ENCODE measurements at regions not wholly inside any gene's neighbourhood (a gene's known extent, or its start where the extent isn't known, plus 50 kb on each side); places are given as distances from the start of the nearest gene placed in this dataset.

DNA sequence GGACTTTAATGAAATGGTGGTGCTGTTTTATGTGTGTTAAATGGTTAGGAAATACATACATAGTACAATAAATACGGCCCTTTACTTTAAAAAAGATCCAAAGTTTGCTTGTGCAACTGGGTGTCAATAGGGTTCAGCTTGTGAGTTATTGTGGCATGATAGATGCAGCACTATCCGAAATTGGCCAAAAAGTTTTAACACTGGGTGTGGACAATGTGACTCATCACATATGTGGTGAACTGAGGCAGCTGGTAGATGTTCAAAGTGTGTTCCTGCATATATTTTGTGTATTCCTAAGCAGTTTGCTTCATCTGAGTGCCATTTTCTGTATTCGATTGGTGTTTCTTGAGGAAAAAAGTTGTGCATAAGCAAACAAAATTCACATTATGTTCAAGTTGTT, 473.1 kb downstream of the KIF20B start:
- DNase-seq (ENCODE audit: low read depth, low spot score), result no peak
- WGBS (ENCODE audit: insufficient coverage, insufficient read length), result no CpG with 5 or more reads among the region's 3 CpGs
- no peaks in the 10 kb centered on the region for H3K9me3 ChIP-seq (ENCODE audit: control insufficient read depth, insufficient read depth, low read length)
- H3K27me3 ChIP-seq (ENCODE audit: control insufficient read depth, insufficient read depth, low read length), result no peaks in the 10 kb centered on the region
- H3K4me3 ChIP-seq (ENCODE audit: low read length), result no peak overlapping the region
- H3K36me3 ChIP-seq (ENCODE audit: control insufficient read depth, insufficient read depth, low read length), result no peaks in the 10 kb centered on the region
- H3K27ac ChIP-seq (ENCODE audit: low read length), result no peak overlapping the region
- no peaks in the 10 kb centered on the region for H3K4me1 ChIP-seq (ENCODE audit: control insufficient read depth, insufficient read depth, low read length)

DNA sequence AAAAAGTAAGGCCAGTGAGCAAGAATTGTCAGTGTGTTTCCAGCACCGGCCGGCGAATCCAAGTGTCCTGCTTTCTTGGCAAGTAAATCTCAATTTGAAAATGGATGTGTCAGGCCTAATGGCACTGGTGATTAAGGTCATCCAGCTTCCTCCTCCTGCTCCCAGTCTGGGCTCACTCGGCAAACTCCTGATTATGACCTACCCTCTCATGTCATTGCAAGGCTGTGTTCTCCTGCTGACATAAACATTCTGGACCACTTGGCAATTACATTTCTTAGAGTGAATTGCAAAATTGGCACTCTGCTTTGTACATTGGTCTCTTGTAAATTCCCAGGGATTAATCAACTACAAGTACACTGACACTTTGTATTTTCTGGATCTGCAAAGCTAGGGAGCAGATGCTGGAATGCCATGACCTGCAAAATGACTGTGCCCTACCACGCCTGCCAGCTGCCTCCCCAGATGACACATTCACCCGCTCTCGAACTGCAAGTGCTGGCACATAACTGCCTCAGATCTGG, 473.8 kb downstream of the KIF20B start:
- WGBS (ENCODE audit: insufficient coverage, insufficient read length), result no CpG with 5 or more reads among the region's 7 CpGs

DNA sequence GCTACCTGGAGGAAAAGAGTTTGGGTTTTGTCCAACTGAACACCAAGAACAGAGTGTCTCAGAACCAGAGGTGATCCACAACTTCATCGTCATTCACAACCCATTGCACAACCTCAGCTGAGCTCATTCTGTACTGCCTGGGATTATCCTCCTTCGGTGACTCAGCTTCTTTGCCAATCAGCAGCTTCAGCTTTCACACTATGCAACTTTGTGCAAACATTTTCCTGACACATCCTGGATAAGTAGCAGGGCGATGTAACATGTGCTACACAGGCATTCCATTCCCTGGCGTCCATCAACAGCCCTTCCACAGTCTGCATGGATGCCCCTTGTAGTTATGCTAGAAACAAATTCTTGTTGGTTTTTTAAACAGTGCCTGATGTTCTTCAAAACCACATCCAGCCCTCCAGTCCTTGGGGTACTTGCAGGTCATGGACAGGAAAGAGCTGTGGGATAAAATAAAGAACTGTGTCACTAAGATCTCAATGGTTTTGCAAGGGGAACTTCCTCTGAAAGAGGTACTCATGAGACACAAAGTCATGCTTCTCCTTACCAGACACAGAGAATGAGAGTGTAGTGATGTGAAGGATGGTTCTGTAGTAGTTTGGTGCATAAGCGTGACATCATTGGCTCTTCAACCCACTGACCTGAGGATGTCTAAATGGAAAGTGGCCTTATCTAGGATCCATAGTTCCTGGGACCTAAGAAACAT, 478.5 kb downstream of the KIF20B start:
- Histone ChIP-seq H3K4me1 (ENCODE audit: control insufficient read depth, insufficient read depth, low read length) (no peaks in the 10 kb centered on the region), H3K27ac (ENCODE audit: low read length) (no peak overlapping the region), H3K9me3 (ENCODE audit: control insufficient read depth, insufficient read depth, low read length) (no peaks in the 10 kb centered on the region), H3K4me3 (ENCODE audit: low read length) (no peak overlapping the region), H3K27me3 (ENCODE audit: control insufficient read depth, insufficient read depth, low read length) (no peaks in the 10 kb centered on the region), H3K36me3 (ENCODE audit: control insufficient read depth, insufficient read depth, low read length) (no peaks in the 10 kb centered on the region)
- WGBS (ENCODE audit: insufficient coverage, insufficient read length), result no CpG with 5 or more reads among the region's 5 CpGs
- DNase-seq (ENCODE audit: low read depth, low spot score), result no peak

More for the DNA sequence above, 473.8 kb downstream of the KIF20B start:
- Histone ChIP-seq H3K27me3 (ENCODE audit: control insufficient read depth, insufficient read depth, low read length) (no peaks in the 10 kb centered on the region), H3K4me1 (ENCODE audit: control insufficient read depth, insufficient read depth, low read length) (no peaks in the 10 kb centered on the region), H3K4me3 (ENCODE audit: low read length) (no peak overlapping the region), H3K9me3 (ENCODE audit: control insufficient read depth, insufficient read depth, low read length) (no peaks in the 10 kb centered on the region), H3K36me3 (ENCODE audit: control insufficient read depth, insufficient read depth, low read length) (no peaks in the 10 kb centered on the region), H3K27ac (ENCODE audit: low read length) (no peak overlapping the region)
- no peak for DNase-seq (ENCODE audit: low read depth, low spot score)

DNA sequence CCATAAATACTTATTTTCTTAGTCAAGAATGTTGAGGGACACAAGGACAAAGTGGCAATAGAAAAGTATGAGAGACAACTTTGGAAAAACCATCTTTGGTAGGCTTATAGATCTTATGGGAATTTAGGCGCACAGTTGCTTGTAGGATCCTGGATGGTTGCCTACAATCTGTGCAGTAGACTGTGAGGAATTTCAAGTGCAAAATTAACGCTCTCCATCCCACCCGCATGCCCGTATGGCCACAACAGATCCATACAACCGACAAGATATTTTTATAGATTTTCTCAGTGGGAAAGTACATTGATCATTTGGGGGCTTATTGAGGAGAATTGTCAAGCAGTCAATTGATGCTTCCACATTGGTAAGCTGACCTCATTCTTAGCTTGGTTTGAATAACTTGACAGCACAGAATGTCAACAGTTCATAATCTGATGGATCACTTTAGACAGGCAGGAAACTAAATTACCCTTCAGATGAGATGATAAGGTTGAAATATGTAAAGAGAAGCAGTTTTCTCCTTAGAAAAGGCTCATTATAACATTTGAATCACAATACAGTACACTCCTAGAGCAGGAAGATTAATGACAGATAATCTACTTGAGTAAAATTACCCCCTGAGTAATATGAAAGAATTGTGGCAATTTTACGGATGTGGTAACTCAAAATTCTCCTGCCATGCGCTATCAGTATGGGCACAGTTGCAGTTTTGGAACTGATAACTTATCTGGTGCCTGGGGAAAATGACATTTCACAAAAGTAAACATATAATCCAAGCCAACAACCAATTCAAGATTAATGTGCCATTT, 479.7 kb downstream of the KIF20B start:
- Histone ChIP-seq H3K36me3 (ENCODE audit: control insufficient read depth, insufficient read depth, low read length) (no peaks in the 10 kb centered on the region), H3K4me3 (ENCODE audit: low read length) (no peak overlapping the region), H3K27ac (ENCODE audit: low read length) (no peak overlapping the region), H3K4me1 (ENCODE audit: control insufficient read depth, insufficient read depth, low read length) (no peaks in the 10 kb centered on the region), H3K9me3 (ENCODE audit: control insufficient read depth, insufficient read depth, low read length) (no peaks in the 10 kb centered on the region), H3K27me3 (ENCODE audit: control insufficient read depth, insufficient read depth, low read length) (no peaks in the 10 kb centered on the region)
- no CpG with 5 or more reads among the region's 7 CpGs for WGBS (ENCODE audit: insufficient coverage, insufficient read length)
- DNase-seq (ENCODE audit: low read depth, low spot score), result no peak

DNA sequence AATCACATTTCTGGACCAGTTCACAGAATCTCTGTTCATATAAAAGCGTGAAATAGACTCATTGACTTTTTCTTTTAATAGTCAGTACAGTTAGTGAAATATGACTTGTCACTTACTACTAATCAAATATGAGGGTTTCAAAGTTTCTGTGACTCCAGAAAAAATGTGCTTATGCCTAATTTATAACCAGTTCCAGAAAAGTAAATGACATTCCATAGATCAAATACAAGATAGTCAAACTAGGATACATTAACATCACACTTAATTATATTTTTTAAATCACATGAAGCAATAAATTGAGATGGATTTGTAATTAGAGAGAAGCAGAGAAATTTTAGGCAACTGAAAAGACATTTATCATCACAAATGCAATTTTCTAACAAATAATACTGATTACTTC, 491.4 kb downstream of the KIF20B start:
- no CpG with 5 or more reads among the region's 1 CpG for WGBS (ENCODE audit: insufficient coverage, insufficient read length)
- Histone ChIP-seq H3K4me3 (ENCODE audit: low read length) (no peak overlapping the region), H3K4me1 (ENCODE audit: control insufficient read depth, insufficient read depth, low read length) (no peaks in the 10 kb centered on the region), H3K36me3 (ENCODE audit: control insufficient read depth, insufficient read depth, low read length) (no peaks in the 10 kb centered on the region), H3K27me3 (ENCODE audit: control insufficient read depth, insufficient read depth, low read length) (no peaks in the 10 kb centered on the region), H3K9me3 (ENCODE audit: control insufficient read depth, insufficient read depth, low read length) (no peaks in the 10 kb centered on the region), H3K27ac (ENCODE audit: low read length) (no peak overlapping the region)
- DNase-seq (ENCODE audit: low read depth, low spot score), result no peak

DNA sequence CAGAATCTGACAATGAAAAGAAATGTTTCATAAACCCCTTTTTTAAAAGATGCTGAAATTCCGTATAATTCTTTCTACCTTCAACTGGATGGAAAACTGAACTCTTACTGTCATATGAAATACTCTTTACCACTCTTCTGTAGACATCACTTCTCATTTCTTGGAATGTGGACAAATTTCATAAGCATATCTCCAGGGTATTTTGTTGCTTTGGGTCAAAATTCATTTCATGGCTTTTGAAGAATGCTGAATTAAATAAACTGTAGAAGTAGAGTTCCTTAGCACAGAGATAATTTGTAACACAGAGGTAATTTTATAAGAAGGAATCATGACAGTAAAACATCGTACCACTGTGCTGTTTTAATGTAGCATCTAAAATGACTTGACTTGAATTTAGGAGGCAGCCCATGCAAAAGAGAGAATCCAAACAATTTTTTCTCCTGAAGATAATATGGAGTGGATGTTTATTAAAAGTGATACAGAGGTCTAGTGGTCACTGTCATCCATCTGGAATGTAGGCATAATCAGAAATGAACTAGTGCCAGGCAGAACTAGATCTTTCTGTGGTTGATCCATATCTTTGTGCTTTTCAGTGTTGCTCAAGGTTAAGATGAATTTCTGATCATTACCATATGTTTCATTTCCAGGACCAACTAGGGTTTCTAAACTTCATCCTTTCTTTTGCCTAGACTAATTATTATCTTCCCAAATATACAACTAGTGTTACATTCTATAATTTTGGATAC, 492.0 kb downstream of the KIF20B start:
- no CpG with 5 or more reads among the region's 2 CpGs for WGBS (ENCODE audit: insufficient coverage, insufficient read length)
- no peak overlapping the region for H3K27ac ChIP-seq (ENCODE audit: low read length)
- no peaks in the 10 kb centered on the region for H3K27me3 ChIP-seq (ENCODE audit: control insufficient read depth, insufficient read depth, low read length)
- no peaks in the 10 kb centered on the region for H3K9me3 ChIP-seq (ENCODE audit: control insufficient read depth, insufficient read depth, low read length)
- DNase-seq (ENCODE audit: low read depth, low spot score), result no peak
- no peaks in the 10 kb centered on the region for H3K36me3 ChIP-seq (ENCODE audit: control insufficient read depth, insufficient read depth, low read length)
- H3K4me1 ChIP-seq (ENCODE audit: control insufficient read depth, insufficient read depth, low read length), result no peaks in the 10 kb centered on the region
- no peak overlapping the region for H3K4me3 ChIP-seq (ENCODE audit: low read length)

DNA sequence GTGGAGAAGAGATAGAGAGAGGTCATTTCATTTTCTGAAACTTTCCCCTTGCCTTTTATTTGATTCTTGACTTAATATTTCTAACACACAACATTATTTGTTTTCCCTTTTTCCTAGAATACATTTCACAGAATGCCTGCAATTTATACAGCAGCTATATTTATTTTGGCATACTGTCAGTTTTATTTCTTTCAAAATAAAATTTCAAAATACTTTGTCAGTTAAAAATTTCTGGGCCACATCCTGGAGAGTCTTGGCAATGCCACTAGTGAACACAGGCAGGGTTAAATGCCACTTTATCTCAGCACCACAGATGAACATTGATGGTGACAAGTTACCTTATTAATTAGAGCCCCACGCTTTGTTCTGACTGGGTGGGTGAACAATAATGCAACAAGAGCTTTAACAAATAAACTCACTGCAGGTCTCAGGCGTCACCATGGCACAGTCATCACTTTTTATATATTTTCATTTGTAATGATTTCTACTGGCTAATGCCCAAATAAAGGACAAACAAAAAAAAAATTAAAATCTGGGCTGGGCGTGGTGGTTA, 494.0 kb downstream of the KIF20B start:
- no peaks in the 10 kb centered on the region for H3K27me3 ChIP-seq (ENCODE audit: control insufficient read depth, insufficient read depth, low read length)
- DNase-seq (ENCODE audit: low read depth, low spot score), result no peak
- no CpG with 5 or more reads among the region's 3 CpGs for WGBS (ENCODE audit: insufficient coverage, insufficient read length)
- H3K27ac ChIP-seq (ENCODE audit: low read length), result no peak overlapping the region
- no peaks in the 10 kb centered on the region for H3K4me1 ChIP-seq (ENCODE audit: control insufficient read depth, insufficient read depth, low read length)
- H3K36me3 ChIP-seq (ENCODE audit: control insufficient read depth, insufficient read depth, low read length), result no peaks in the 10 kb centered on the region
- no peak overlapping the region for H3K4me3 ChIP-seq (ENCODE audit: low read length)
- no peaks in the 10 kb centered on the region for H3K9me3 ChIP-seq (ENCODE audit: control insufficient read depth, insufficient read depth, low read length)

DNA sequence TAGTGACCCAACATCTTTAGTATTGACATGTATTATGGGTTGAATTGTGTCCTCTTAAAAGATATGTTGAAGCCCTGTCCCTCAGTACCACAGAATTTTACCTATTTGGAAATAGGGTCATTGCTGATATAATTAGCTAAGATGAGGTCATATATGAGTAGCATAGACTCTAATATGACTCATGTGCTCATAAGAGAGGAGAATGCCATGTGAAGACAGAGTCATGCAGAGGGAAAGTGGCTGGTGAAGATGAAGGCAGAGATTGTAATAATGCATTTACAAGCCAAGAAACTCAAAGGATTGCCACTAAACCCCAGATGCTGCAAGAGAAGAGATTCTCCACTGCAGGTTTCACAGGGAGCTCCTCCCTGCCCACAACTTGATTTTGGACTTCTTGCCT, 496.4 kb downstream of the KIF20B start:
- Histone ChIP-seq H3K27me3 (ENCODE audit: control insufficient read depth, insufficient read depth, low read length) (no peaks in the 10 kb centered on the region), H3K9me3 (ENCODE audit: control insufficient read depth, insufficient read depth, low read length) (no peaks in the 10 kb centered on the region), H3K27ac (ENCODE audit: low read length) (no peak overlapping the region), H3K36me3 (ENCODE audit: control insufficient read depth, insufficient read depth, low read length) (no peaks in the 10 kb centered on the region), H3K4me1 (ENCODE audit: control insufficient read depth, insufficient read depth, low read length) (no peaks in the 10 kb centered on the region), H3K4me3 (ENCODE audit: low read length) (no peak overlapping the region)
- DNase-seq (ENCODE audit: low read depth, low spot score), result no peak

DNA sequence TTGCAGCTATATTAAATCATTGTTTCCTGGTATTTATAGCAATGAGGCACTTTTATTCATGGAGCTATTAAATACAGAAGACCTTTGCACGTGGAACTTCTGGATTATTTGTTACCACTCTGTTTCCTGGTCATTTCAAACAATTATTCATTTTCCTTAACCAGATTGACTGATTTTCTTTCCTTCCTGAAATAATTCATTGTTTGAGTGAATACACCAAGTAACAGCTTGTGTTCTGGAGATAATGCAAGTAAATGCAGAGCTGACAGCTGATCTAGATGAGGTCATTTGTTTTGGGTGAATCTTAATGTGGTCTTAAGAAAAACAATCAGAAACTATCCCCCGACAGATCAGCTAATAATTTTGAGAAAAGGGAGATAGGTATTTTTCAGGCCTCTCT, 497.7 kb downstream of the KIF20B start:
- no peaks in the 10 kb centered on the region for H3K4me1 ChIP-seq (ENCODE audit: control insufficient read depth, insufficient read depth, low read length)
- DNase-seq (ENCODE audit: low read depth, low spot score), result no peak

DNA sequence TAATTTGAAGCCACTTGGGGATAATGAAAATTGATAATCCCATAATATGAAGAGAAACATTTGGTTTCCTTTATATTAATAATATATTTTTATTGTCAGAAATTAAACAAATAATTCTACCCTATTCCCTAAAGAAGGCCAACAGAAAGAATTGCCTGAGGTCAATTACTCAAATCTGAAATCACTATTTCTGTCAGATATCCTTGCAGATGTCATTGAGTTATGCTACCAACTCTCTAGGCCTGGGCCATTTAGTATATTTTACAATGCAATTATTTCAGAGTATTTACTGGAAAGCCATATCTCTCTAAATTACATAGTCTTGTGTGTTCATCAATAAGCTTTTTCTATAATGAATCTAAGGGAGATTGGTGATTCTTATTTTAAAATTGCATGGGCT, 498.1 kb downstream of the KIF20B start:
- H3K9me3 ChIP-seq (ENCODE audit: control insufficient read depth, insufficient read depth, low read length), result no peaks in the 10 kb centered on the region
- DNase-seq (ENCODE audit: low read depth, low spot score), result no peak
- no peak overlapping the region for H3K4me3 ChIP-seq (ENCODE audit: low read length)
- H3K4me1 ChIP-seq (ENCODE audit: control insufficient read depth, insufficient read depth, low read length), result no peaks in the 10 kb centered on the region
- H3K27ac ChIP-seq (ENCODE audit: low read length), result no peak overlapping the region
- no peaks in the 10 kb centered on the region for H3K27me3 ChIP-seq (ENCODE audit: control insufficient read depth, insufficient read depth, low read length)
- no peaks in the 10 kb centered on the region for H3K36me3 ChIP-seq (ENCODE audit: control insufficient read depth, insufficient read depth, low read length)

More for the DNA sequence above, 497.7 kb downstream of the KIF20B start:
- H3K9me3 ChIP-seq (ENCODE audit: control insufficient read depth, insufficient read depth, low read length), result no peaks in the 10 kb centered on the region
- WGBS (ENCODE audit: insufficient coverage, insufficient read length), result no CpG with 5 or more reads among the region's 2 CpGs
- no peak overlapping the region for H3K27ac ChIP-seq (ENCODE audit: low read length)
- no peak overlapping the region for H3K4me3 ChIP-seq (ENCODE audit: low read length)
- H3K27me3 ChIP-seq (ENCODE audit: control insufficient read depth, insufficient read depth, low read length), result no peaks in the 10 kb centered on the region
- H3K36me3 ChIP-seq (ENCODE audit: control insufficient read depth, insufficient read depth, low read length), result no peaks in the 10 kb centered on the region
